GM18505 (cell line): ENCODE measurements at regions not wholly inside any gene's neighbourhood (a gene's known extent, or its start where the extent isn't known, plus 50 kb on each side); places are given as distances from the start of the nearest gene placed in this dataset.

Experiments used
- ATAC-seq: cut with Tn5 transposase; IDR thresholded peaks from one replicate; pipeline ENCODE4 v1.9.1; 2021; ENCODE audit not compliant: unreplicated experiment
- POLR2A ChIP-seq: IDR thresholded peaks from 4 replicates; pipeline ENCODE4 v1.6.1; 2011; ENCODE audit warnings: borderline replicate concordance; ENCODE audit not compliant: insufficient read depth, insufficient read length; ENCODE audit errors: extremely low read depth

- no peak for TF ChIP-seq POLR2A
- no peak for ATAC-seq
Measured at GRCh38 chr9:81113453-81114124, 575.8 kb downstream of the TLE1 start.

- no peak for TF ChIP-seq POLR2A
Measured at GRCh38 chr9:81112627-81113452, 576.5 kb downstream of the TLE1 start.

GRCh38 chr9:81108821-81109220, 580.5 kb downstream of the TLE1 start:
- no peak for ATAC-seq
- no peak for TF ChIP-seq POLR2A

More at GRCh38 chr9:81112627-81113452, 576.5 kb downstream of the TLE1 start:
- no peak for ATAC-seq

GRCh38 chr9:81108391-81108790, 581.0 kb downstream of the TLE1 start:
- ATAC-seq: no peak
- no peak for TF ChIP-seq POLR2A

GRCh38 chr9:81103597-81104471, 585.5 kb downstream of the TLE1 start:
- TF ChIP-seq POLR2A: no peak
- no peak for ATAC-seq

GRCh38 chr9:81097131-81097847, 592.1 kb downstream of the TLE1 start:
- no peak for TF ChIP-seq POLR2A
- no peak for ATAC-seq

- TF ChIP-seq POLR2A: no peak
- ATAC-seq: no peak
Measured at GRCh38 chr9:81096625-81097024, 592.7 kb downstream of the TLE1 start.

GRCh38 chr9:81092057-81092456, 597.3 kb downstream of the TLE1 start:
- no peak for ATAC-seq
- TF ChIP-seq POLR2A: no peak

- no peak for ATAC-seq
- TF ChIP-seq POLR2A: no peak
Measured at GRCh38 chr9:81088341-81088740, 601.0 kb downstream of the TLE1 start.

- no peak for TF ChIP-seq POLR2A
- no peak for ATAC-seq
Measured at GRCh38 chr9:81086416-81086815, 602.9 kb downstream of the TLE1 start.

GRCh38 chr9:81083854-81084512, 605.4 kb downstream of the TLE1 start:
- no peak for ATAC-seq

GRCh38 chr9:81083067-81083466, 606.3 kb downstream of the TLE1 start:
- ATAC-seq: no peak

More at GRCh38 chr9:81083854-81084512, 605.4 kb downstream of the TLE1 start:
- no peak for TF ChIP-seq POLR2A

GRCh38 chr9:81082221-81082620, 607.1 kb downstream of the TLE1 start:
- no peak for TF ChIP-seq POLR2A
- no peak for ATAC-seq

More at GRCh38 chr9:81083067-81083466, 606.3 kb downstream of the TLE1 start:
- no peak for TF ChIP-seq POLR2A

GRCh38 chr9:81080900-81081299, 608.4 kb downstream of the TLE1 start:
- ATAC-seq: no peak
- TF ChIP-seq POLR2A: no peak
